Esophagus squamous epithelium (tissue), 4 donors: ENCODE measurements at regions not wholly inside any gene's neighbourhood (a gene's known extent, or its start where the extent isn't known, plus 50 kb on each side); places are given as distances from the start of the nearest gene placed in this dataset.

Experiments
- CTCF ChIP-seq, 6 experiments: fragments of 450-650 bp in 4 of 6; fragments of 200-600 bp in 2 of 6; sonication (generic) in 2 of 6; IDR thresholded peaks; one replicate each; pipeline ENCODE4 v1.5.1; 2016 to 2019; ENCODE audit warnings: antibody characterized with exemption in 6 of 6, mild to moderate bottlenecking in 4 of 6, moderate library complexity in 4 of 6
- POLR2A ChIP-seq, 4 donors: fragments of 450-650 bp; IDR thresholded peaks; one replicate each; pipeline ENCODE4 v1.6.1; 2017; ENCODE audit warnings: antibody characterized with exemption in 4 of 4, mild to moderate bottlenecking in 4 of 4, moderate library complexity in 3 of 4

GRCh38 chr12:41777064-41777790, 367.4 kb downstream of the GXYLT1 start:
- no peak for TF ChIP-seq CTCF (IDR thresholded peaks at IDR 0.05)
- no peak for TF ChIP-seq POLR2A (IDR thresholded peaks at IDR 0.05)
